ENCODE measurements at regions not wholly inside any gene's neighbourhood (a gene's known extent, or its start where the extent isn't known, plus 50 kb on each side); places are given as distances from the start of the nearest gene placed in this dataset.

GRCh38 chr6:91523511-91523910, 936.6 kb upstream of the MAP3K7 start:
- Histone ChIP-seq H3K4me2 (no peak overlapping the region), H3K27ac (no peak overlapping the region), H3K4me3 (no peak overlapping the region), H3K4me1 (no peaks in the 10 kb centered on the region), H3K9me3 (no peaks in the 10 kb centered on the region)
- CTCF ChIA-PET, result no interaction called here
- DNase-seq (ENCODE audit: low read depth in 1 of 2, low spot score in 1 of 2), result no peak
- ATAC-seq, result no peak
- POLR2A ChIA-PET, result no interaction called here
- TF ChIP-seq FOSL2 (IDR thresholded peaks at IDR 0.05) (no peak), FOSL2 (CRISPR knock-in tag; IDR thresholded peaks at IDR 0.05) (no peak), NR3C1 (IDR thresholded peaks at IDR 0.05) (no peak), HMGXB4 (CRISPR knock-in tag; IDR thresholded peaks at IDR 0.05; ENCODE audit: borderline replicate concordance) (no peak), RAD21 (conservative IDR thresholded peaks at IDR 0.05 in 1 of 2, IDR thresholded peaks at IDR 0.05 in 1 of 2) (no peak), CTCF (IDR thresholded peaks at IDR 0.05) (no peak), POLR2A (IDR thresholded peaks at IDR 0.05; ENCODE audit: low read length) (no peak), JUNB (IDR thresholded peaks at IDR 0.05) (no peak), ELK1 (IDR thresholded peaks at IDR 0.05; ENCODE audit: low read depth, low read length) (no peak), FOSB (CRISPR knock-in tag; IDR thresholded peaks at IDR 0.05) (no peak), PBX3 (IDR thresholded peaks at IDR 0.05) (no peak), HES2 (IDR thresholded peaks at IDR 0.05) (no peak), REST (IDR thresholded peaks at IDR 0.05) (no peak), PHF8 (IDR thresholded peaks at IDR 0.05; ENCODE audit: borderline replicate concordance, low read depth) (no peak), MAFK (IDR thresholded peaks at IDR 0.05; ENCODE audit: partially characterized antibody) (no peak), ZSCAN20 (CRISPR knock-in tag; IDR thresholded peaks at IDR 0.05) (no peak), HEYL (CRISPR knock-in tag; IDR thresholded peaks at IDR 0.05) (no peak), HDAC2 (IDR thresholded peaks at IDR 0.05) (no peak), TFCP2L1 (CRISPR knock-in tag; IDR thresholded peaks at IDR 0.05) (no peak)
- WGBS (ENCODE audit: missing lambda C conversion rate), result 1% methylated on average over 3 of the region's 3 CpGs
- no peak for FAIRE-seq

GRCh38 chr6:91521999-91522398, 935.1 kb upstream of the MAP3K7 start:
- Histone ChIP-seq H3K27ac (no peak overlapping the region), H3K9me3 (no peaks in the 10 kb centered on the region), H3K4me1 (no peaks in the 10 kb centered on the region), H3K4me3 (no peak overlapping the region), H3K4me2 (no peak overlapping the region)
- no peak for ATAC-seq
- FAIRE-seq, result no peak
- ChIA-PET POLR2A (no interaction called here), CTCF (no interaction called here)
- no peak for DNase-seq (ENCODE audit: low read depth in 1 of 2, low spot score in 1 of 2)
- TF ChIP-seq SMC3 (IDR thresholded peaks at IDR 0.05), result no peak
- no peak for TF ChIP-seq MAFK (IDR thresholded peaks at IDR 0.05; ENCODE audit: partially characterized antibody)
- TF ChIP-seq POLR2A (IDR thresholded peaks at IDR 0.05; ENCODE audit: low read length), result no peak
- no peak for TF ChIP-seq KDM5A (IDR thresholded peaks at IDR 0.05)
- TF ChIP-seq PHF8 (IDR thresholded peaks at IDR 0.05; ENCODE audit: borderline replicate concordance, low read depth), result no peak
- no peak for TF ChIP-seq BCL3 (IDR thresholded peaks at IDR 0.05)
- no peak for TF ChIP-seq NR3C1 (IDR thresholded peaks at IDR 0.05)
- TF ChIP-seq TP53 (CRISPR knock-in tag; IDR thresholded peaks at IDR 0.05), result no peak
- TF ChIP-seq ATOH8 (CRISPR knock-in tag; IDR thresholded peaks at IDR 0.05; ENCODE audit: low read depth), result no peak
- TF ChIP-seq HES2 (IDR thresholded peaks at IDR 0.05), result no peak
- TF ChIP-seq CBX8 (IDR thresholded peaks at IDR 0.05), result no peak
- TF ChIP-seq HOXA7 (CRISPR knock-in tag; IDR thresholded peaks at IDR 0.05), result no peak
- no peak for TF ChIP-seq HOXB5 (CRISPR knock-in tag; IDR thresholded peaks at IDR 0.05)
